ENCODE measurements at regions not wholly inside any gene's neighbourhood (a gene's known extent, or its start where the extent isn't known, plus 50 kb on each side); places are given as distances from the start of the nearest gene placed in this dataset.

DNA sequence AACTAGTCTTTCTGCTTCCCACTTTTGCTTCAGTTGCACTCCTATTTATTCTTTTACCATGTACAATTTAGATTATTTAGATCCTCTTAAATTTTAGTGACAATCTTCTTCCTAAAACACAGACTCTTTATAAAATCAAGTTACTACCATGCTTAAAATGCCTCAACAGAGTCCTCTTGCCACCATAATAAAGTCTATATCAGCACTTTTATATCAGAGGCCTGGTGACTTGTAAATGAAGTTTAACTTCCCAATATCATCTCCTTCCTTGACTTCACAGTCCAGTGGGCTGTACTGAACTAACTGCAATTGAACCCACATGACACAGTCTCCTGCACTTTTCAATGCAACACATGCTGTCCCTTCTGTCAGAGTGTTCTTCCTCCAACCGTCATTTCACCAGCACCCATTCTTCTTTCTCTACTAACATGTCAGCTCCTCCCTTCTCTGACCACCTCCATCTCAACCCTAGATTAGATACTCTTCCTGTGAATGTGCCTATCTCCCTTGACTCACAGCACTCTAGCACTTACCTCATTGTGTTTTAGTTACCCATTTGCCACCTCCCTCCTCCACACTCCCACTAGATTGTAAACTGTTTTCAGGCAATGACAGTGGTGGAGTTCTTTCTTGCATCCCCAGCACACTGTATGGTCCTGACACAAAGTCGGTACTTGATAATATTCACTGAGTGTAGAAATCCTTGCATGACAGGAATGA is 414.9 kb downstream of the SATB2 start (continued):
- TF ChIP-seq FOXK1 (CRISPR knock-in tag; IDR thresholded peaks at IDR 0.05) = no peak

DNA sequence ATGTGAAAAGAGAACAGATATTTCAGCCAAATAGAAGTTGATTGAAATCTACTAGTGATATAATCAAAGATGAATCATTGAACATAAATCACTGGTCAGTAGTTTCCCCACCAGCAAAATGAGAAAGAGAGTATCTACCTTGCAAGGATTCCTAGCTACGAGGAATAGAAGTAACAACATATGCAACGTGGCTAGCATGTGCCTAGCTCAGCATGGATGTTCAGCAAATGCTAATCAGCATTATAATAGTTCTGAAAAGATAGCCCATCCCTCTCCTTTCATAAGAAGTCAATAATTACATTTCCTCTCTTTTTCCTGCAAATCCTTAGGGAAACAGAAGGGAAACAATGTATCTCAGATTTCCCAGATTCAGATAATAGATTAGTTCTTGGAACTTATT is 417.2 kb downstream of the SATB2 start:
- POLR2A ChIA-PET = no interaction called here
- TF ChIP-seq SMAD4 (CRISPR knock-in tag; IDR thresholded peaks at IDR 0.05) (no peak), CREB1 (CRISPR knock-in tag; IDR thresholded peaks at IDR 0.05) (no peak), ATF2 (CRISPR knock-in tag; IDR thresholded peaks at IDR 0.05; ENCODE audit: borderline replicate concordance, low read depth) (no peak), GTF2I (CRISPR knock-in tag; conservative IDR thresholded peaks at IDR 0.05) (no peak), ZNF232 (CRISPR knock-in tag; IDR thresholded peaks at IDR 0.05) (no peak), ATF1 (CRISPR knock-in tag; IDR thresholded peaks at IDR 0.05) (no peak), ZNF281 (CRISPR knock-in tag; IDR thresholded peaks at IDR 0.05) (no peak), RELA (CRISPR knock-in tag; IDR thresholded peaks at IDR 0.05; ENCODE audit: borderline replicate concordance) (no peak), ARID4B (CRISPR knock-in tag; IDR thresholded peaks at IDR 0.05; ENCODE audit: borderline replicate concordance) (no peak), ESRRA (CRISPR knock-in tag; IDR thresholded peaks at IDR 0.05; ENCODE audit: borderline replicate concordance) (no peak), ZNF138 (CRISPR knock-in tag; conservative IDR thresholded peaks at IDR 0.05) (no peak), NR2C2 (CRISPR knock-in tag; IDR thresholded peaks at IDR 0.05) (no peak), JUN (CRISPR knock-in tag; IDR thresholded peaks at IDR 0.05) (no peak), KAT7 (CRISPR knock-in tag; IDR thresholded peaks at IDR 0.05; ENCODE audit: borderline replicate concordance) (no peak)
- TF ChIP-seq, protein P1, sequence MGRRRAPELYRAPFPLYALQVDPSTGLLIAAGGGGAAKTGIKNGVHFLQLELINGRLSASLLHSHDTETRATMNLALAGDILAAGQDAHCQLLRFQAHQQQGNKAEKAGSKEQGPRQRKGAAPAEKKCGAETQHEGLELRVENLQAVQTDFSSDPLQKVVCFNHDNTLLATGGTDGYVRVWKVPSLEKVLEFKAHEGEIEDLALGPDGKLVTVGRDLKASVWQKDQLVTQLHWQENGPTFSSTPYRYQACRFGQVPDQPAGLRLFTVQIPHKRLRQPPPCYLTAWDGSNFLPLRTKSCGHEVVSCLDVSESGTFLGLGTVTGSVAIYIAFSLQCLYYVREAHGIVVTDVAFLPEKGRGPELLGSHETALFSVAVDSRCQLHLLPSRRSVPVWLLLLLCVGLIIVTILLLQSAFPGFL (CRISPR knock-in tag; IDR thresholded peaks at IDR 0.05; ENCODE audit: borderline replicate concordance) = no peak
- TF ChIP-seq, protein P2, sequence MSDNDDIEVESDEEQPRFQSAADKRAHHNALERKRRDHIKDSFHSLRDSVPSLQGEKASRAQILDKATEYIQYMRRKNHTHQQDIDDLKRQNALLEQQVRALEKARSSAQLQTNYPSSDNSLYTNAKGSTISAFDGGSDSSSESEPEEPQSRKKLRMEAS (CRISPR knock-in tag; IDR thresholded peaks at IDR 0.05) = no peak
- TF ChIP-seq, protein P3, sequence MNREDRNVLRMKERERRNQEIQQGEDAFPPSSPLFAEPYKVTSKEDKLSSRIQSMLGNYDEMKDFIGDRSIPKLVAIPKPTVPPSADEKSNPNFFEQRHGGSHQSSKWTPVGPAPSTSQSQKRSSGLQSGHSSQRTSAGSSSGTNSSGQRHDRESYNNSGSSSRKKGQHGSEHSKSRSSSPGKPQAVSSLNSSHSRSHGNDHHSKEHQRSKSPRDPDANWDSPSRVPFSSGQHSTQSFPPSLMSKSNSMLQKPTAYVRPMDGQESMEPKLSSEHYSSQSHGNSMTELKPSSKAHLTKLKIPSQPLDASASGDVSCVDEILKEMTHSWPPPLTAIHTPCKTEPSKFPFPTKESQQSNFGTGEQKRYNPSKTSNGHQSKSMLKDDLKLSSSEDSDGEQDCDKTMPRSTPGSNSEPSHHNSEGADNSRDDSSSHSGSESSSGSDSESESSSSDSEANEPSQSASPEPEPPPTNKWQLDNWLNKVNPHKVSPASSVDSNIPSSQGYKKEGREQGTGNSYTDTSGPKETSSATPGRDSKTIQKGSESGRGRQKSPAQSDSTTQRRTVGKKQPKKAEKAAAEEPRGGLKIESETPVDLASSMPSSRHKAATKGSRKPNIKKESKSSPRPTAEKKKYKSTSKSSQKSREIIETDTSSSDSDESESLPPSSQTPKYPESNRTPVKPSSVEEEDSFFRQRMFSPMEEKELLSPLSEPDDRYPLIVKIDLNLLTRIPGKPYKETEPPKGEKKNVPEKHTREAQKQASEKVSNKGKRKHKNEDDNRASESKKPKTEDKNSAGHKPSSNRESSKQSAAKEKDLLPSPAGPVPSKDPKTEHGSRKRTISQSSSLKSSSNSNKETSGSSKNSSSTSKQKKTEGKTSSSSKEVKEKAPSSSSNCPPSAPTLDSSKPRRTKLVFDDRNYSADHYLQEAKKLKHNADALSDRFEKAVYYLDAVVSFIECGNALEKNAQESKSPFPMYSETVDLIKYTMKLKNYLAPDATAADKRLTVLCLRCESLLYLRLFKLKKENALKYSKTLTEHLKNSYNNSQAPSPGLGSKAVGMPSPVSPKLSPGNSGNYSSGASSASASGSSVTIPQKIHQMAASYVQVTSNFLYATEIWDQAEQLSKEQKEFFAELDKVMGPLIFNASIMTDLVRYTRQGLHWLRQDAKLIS (CRISPR knock-in tag; IDR thresholded peaks at IDR 0.05; ENCODE audit: borderline replicate concordance) = no peak
- TF ChIP-seq, protein P4, sequence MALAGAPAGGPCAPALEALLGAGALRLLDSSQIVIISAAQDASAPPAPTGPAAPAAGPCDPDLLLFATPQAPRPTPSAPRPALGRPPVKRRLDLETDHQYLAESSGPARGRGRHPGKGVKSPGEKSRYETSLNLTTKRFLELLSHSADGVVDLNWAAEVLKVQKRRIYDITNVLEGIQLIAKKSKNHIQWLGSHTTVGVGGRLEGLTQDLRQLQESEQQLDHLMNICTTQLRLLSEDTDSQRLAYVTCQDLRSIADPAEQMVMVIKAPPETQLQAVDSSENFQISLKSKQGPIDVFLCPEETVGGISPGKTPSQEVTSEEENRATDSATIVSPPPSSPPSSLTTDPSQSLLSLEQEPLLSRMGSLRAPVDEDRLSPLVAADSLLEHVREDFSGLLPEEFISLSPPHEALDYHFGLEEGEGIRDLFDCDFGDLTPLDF (CRISPR knock-in tag; IDR thresholded peaks at IDR 0.05) = no peak
- H3K27me3 Mint-ChIP-seq (ENCODE audit: low read depth) = no peaks in the 10 kb centered on the region
- H3K4me1 Mint-ChIP-seq = peaks cover 12% of the 10 kb centered on the region
- CTCF ChIA-PET = no interaction called here
- no peak overlapping the region for H3K27ac Mint-ChIP-seq
- no peaks in the 10 kb centered on the region for H3K36me3 Mint-ChIP-seq
- no peak for ATAC-seq
- H3K4me3 Mint-ChIP-seq = no peak overlapping the region
- no peak for DNase-seq (ENCODE audit: low spot score)
- peaks cover 13% of the 10 kb centered on the region; the same call in 1 of the 2 replicates for H3K9me3 Mint-ChIP-seq

Data from WTC11 (cell line).